ENCODE measurements at regions not wholly inside any gene's neighbourhood (a gene's known extent, or its start where the extent isn't known, plus 50 kb on each side); places are given as distances from the start of the nearest gene placed in this dataset.

DNA sequence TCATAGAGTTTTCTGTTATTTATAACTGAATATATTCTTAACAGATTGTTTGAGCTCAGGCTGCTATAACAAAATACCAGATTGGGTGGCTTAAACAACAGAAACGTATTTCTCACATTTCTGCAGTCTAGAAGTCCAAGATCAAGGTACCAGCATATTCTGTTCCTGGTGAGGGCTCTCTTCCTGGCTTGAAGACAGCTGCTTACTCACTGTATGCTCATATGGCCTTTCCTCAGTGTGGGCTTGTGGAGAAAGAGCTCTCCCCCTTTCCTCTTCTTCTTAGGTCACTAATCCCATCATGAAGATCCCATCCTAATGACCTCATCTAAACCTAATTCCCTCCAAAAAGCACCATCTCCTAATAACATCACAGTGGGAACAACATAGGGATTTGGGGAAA, 117.8 kb downstream of the RASGEF1B start:
- no peak for DNase-seq
- no peak overlapping the region for H3K27ac ChIP-seq
- no peaks in the 10 kb centered on the region for H3K4me1 ChIP-seq (replicated peaks in 1 of 2)
- no peaks in the 10 kb centered on the region for H3K36me3 ChIP-seq (replicated peaks in 1 of 2)
- TF ChIP-seq POLR2A (IDR thresholded peaks at IDR 0.05) = no peak
- TF ChIP-seq, protein P1, sequence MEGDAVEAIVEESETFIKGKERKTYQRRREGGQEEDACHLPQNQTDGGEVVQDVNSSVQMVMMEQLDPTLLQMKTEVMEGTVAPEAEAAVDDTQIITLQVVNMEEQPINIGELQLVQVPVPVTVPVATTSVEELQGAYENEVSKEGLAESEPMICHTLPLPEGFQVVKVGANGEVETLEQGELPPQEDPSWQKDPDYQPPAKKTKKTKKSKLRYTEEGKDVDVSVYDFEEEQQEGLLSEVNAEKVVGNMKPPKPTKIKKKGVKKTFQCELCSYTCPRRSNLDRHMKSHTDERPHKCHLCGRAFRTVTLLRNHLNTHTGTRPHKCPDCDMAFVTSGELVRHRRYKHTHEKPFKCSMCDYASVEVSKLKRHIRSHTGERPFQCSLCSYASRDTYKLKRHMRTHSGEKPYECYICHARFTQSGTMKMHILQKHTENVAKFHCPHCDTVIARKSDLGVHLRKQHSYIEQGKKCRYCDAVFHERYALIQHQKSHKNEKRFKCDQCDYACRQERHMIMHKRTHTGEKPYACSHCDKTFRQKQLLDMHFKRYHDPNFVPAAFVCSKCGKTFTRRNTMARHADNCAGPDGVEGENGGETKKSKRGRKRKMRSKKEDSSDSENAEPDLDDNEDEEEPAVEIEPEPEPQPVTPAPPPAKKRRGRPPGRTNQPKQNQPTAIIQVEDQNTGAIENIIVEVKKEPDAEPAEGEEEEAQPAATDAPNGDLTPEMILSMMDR (IDR thresholded peaks at IDR 0.05) = no peak
- WGBS, 4 donors = 31 to 54% (median 46%) methylated on average over 1 of the region's 1 CpG
- no peaks in the 10 kb centered on the region for H3K9me3 ChIP-seq (replicated peaks in 1 of 3)
- no peaks in the 10 kb centered on the region for H3K27me3 ChIP-seq
- no peak overlapping the region for H3K4me3 ChIP-seq
- intact Hi-C loops (cut with DNase I) = loop anchor here in 1 of 2 donors (10.0 kb wide), 1 partner anchor 279 kb away; no protein-coding TSS in a partner anchor

- no peaks in the 10 kb centered on the region for H3K27me3 ChIP-seq
- H3K4me1 ChIP-seq (replicated peaks in 1 of 2) = no peaks in the 10 kb centered on the region
- no peak for DNase-seq
- 53 to 61% (median 56%) methylated on average over 2 of the region's 2 CpGs for WGBS, 4 donors
- H3K27ac ChIP-seq = no peak overlapping the region
- H3K4me3 ChIP-seq = no peak overlapping the region
- no peaks in the 10 kb centered on the region for H3K36me3 ChIP-seq (replicated peaks in 1 of 2)
- TF ChIP-seq POLR2A (IDR thresholded peaks at IDR 0.05) = no peak
- TF ChIP-seq, protein P1 (IDR thresholded peaks at IDR 0.05) = no peak
- intact Hi-C loops (cut with DNase I) = loop anchor here in 1 of 2 donors (10.0 kb wide), 1 partner anchor 278 kb away; no protein-coding TSS in a partner anchor
- no peaks in the 10 kb centered on the region for H3K9me3 ChIP-seq (replicated peaks in 1 of 3)
These were observed 119.3 kb downstream of the RASGEF1B start for GRCh38 chr4:81352446-81352835.

- Histone ChIP-seq H3K27ac (no peak overlapping the region), H3K4me1 (replicated peaks in 1 of 2) (no peaks in the 10 kb centered on the region), H3K9me3 (replicated peaks in 1 of 3) (no peaks in the 10 kb centered on the region), H3K36me3 (replicated peaks in 1 of 2) (no peaks in the 10 kb centered on the region), H3K4me3 (no peak overlapping the region), H3K27me3 (no peaks in the 10 kb centered on the region)
- 11 to 16% (median 15%) methylated on average over 11 of the region's 11 CpGs for WGBS, 4 donors
- TF ChIP-seq, protein P1 (IDR thresholded peaks at IDR 0.05) = peak; percentile 45 to 92 (median 59)
- no peak for TF ChIP-seq POLR2A (IDR thresholded peaks at IDR 0.05)
- intact Hi-C loops (cut with DNase I) = loop anchor here in 1 of 2 donors (10.0 kb wide), 1 partner anchor 277 kb away; no protein-coding TSS in a partner anchor
- peak; percentile 33 to 86 (median 70) for DNase-seq
These were observed 119.9 kb downstream of the RASGEF1B start for GRCh38 chr4:81351654-81352445.

DNA sequence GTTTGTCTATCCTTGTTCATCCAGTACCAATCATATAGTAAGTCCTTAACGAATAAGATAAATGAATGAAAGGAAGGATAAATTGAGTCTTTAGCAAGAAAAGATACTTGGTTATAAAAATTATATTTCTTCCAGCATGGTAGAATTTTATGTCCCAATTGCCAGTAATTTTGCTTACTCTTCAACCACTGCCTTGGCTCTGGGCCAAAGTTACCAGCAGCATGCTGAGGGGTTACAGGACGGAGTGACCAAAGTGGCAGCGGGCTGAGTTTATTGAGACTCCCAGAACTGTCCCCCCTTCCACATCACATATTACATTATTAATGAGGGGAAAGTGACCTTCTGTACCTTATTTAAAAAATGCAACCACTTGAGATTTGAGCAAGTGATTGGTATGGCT, 121.7 kb downstream of the RASGEF1B start:
- Histone ChIP-seq H3K4me3 (no peak overlapping the region), H3K27me3 (no peaks in the 10 kb centered on the region), H3K27ac (no peak overlapping the region), H3K4me1 (replicated peaks in 1 of 2) (no peaks in the 10 kb centered on the region), H3K9me3 (replicated peaks in 1 of 3) (no peaks in the 10 kb centered on the region), H3K36me3 (replicated peaks in 1 of 2) (no peaks in the 10 kb centered on the region)
- no peak for DNase-seq
- 68 to 87% (median 87%) methylated on average over 3 of the region's 3 CpGs for WGBS, 4 donors
- TF ChIP-seq, protein P1 (IDR thresholded peaks at IDR 0.05) = no peak
- no peak for TF ChIP-seq POLR2A (IDR thresholded peaks at IDR 0.05)
- intact Hi-C loops (cut with DNase I) = loop anchor here in 1 of 2 donors (10.0 kb wide), 1 partner anchor 275 kb away; no protein-coding TSS in a partner anchor
